ENCODE measurements at regions not wholly inside any gene's neighbourhood (a gene's known extent, or its start where the extent isn't known, plus 50 kb on each side); places are given as distances from the start of the nearest gene placed in this dataset.

- TF ChIP-seq SUZ12 (IDR thresholded peaks at IDR 0.05; ENCODE audit: extremely low read depth, insufficient read depth, insufficient read length) (no peak), YY1 (IDR thresholded peaks at IDR 0.05; ENCODE audit: insufficient read depth, insufficient read length) (no peak)
Observed at GRCh38 chr14:96717116-96717515, 80.1 kb upstream of the VRK1 start.
